Activated CD8-positive, alpha-beta memory T cell treated with anti-CD3 and anti-CD28 coated beads, Interleukin-2, amount 50 U/mL, for 4 hours (primary cell): ENCODE measurements at regions not wholly inside any gene's neighbourhood (a gene's known extent, or its start where the extent isn't known, plus 50 kb on each side); places are given as distances from the start of the nearest gene placed in this dataset.

Experiments
- DNase-seq: peaks from one replicate; pipeline ENCODE4 v3.0.0-alpha.2; 2020

GRCh38 chr18:41829647-41830516, 125.2 kb upstream of the PIK3C3 start:
- no peak for DNase-seq

GRCh38 chr18:41828137-41828536, 126.9 kb upstream of the PIK3C3 start:
- no peak for DNase-seq

- DNase-seq = no peak
These were observed 134.2 kb upstream of the PIK3C3 start for GRCh38 chr18:41820784-41821183.

- no peak for DNase-seq
These were observed 136.4 kb upstream of the PIK3C3 start for GRCh38 chr18:41818381-41819355.

GRCh38 chr18:41814651-41815050, 140.4 kb upstream of the PIK3C3 start:
- DNase-seq = no peak

GRCh38 chr18:41809652-41810051, 145.4 kb upstream of the PIK3C3 start:
- no peak for DNase-seq

GRCh38 chr18:41805341-41805740, 149.7 kb upstream of the PIK3C3 start:
- DNase-seq = no peak

- no peak for DNase-seq
These were observed 156.2 kb upstream of the PIK3C3 start for GRCh38 chr18:41798879-41799278.

GRCh38 chr18:41790687-41791086, 164.3 kb upstream of the PIK3C3 start:
- no peak for DNase-seq

- no peak for DNase-seq
These were observed 166.0 kb upstream of the PIK3C3 start for GRCh38 chr18:41789001-41789400.

GRCh38 chr18:41783879-41784278, 171.2 kb upstream of the PIK3C3 start:
- DNase-seq = no peak

- DNase-seq = no peak
These were observed 171.8 kb upstream of the PIK3C3 start for GRCh38 chr18:41783065-41783818.

- no peak for DNase-seq
These were observed 183.1 kb upstream of the PIK3C3 start for GRCh38 chr18:41771973-41772372.

GRCh38 chr18:41769265-41769664, 185.8 kb upstream of the PIK3C3 start:
- no peak for DNase-seq

GRCh38 chr18:41768467-41768866, 186.6 kb upstream of the PIK3C3 start:
- DNase-seq = no peak

GRCh38 chr18:41767960-41768359, 187.1 kb upstream of the PIK3C3 start:
- DNase-seq = no peak

GRCh38 chr18:41765460-41765859, 189.6 kb upstream of the PIK3C3 start:
- DNase-seq = no peak

- DNase-seq = no peak
These were observed 191.7 kb upstream of the PIK3C3 start for GRCh38 chr18:41763361-41763760.

GRCh38 chr18:41761333-41762018, 193.6 kb upstream of the PIK3C3 start:
- no peak for DNase-seq

GRCh38 chr18:41758534-41758933, 196.5 kb upstream of the PIK3C3 start:
- no peak for DNase-seq

GRCh38 chr18:41756141-41756540, 198.9 kb upstream of the PIK3C3 start:
- DNase-seq = no peak

GRCh38 chr18:41754332-41754731, 200.7 kb upstream of the PIK3C3 start:
- DNase-seq = no peak
